ENCODE measurements at regions not wholly inside any gene's neighbourhood (a gene's known extent, or its start where the extent isn't known, plus 50 kb on each side); places are given as distances from the start of the nearest gene placed in this dataset.

GRCh38 chr18:56085551-56085950 is 497.6 kb upstream of the TCF4 start:
- Histone ChIP-seq H3K36me3 (no peaks in the 10 kb centered on the region), H3K4me1 (peaks cover 18 to 25% (median 22%) of the 10 kb centered on the region in 4 donors), H3K27me3 (no peaks in the 10 kb centered on the region), H3K9me3 (no peaks in the 10 kb centered on the region), H3K27ac (replicated peaks in 1 of 4) (no peak overlapping the region), H3K4me3 (no peak overlapping the region)
- TF ChIP-seq, protein P1, sequence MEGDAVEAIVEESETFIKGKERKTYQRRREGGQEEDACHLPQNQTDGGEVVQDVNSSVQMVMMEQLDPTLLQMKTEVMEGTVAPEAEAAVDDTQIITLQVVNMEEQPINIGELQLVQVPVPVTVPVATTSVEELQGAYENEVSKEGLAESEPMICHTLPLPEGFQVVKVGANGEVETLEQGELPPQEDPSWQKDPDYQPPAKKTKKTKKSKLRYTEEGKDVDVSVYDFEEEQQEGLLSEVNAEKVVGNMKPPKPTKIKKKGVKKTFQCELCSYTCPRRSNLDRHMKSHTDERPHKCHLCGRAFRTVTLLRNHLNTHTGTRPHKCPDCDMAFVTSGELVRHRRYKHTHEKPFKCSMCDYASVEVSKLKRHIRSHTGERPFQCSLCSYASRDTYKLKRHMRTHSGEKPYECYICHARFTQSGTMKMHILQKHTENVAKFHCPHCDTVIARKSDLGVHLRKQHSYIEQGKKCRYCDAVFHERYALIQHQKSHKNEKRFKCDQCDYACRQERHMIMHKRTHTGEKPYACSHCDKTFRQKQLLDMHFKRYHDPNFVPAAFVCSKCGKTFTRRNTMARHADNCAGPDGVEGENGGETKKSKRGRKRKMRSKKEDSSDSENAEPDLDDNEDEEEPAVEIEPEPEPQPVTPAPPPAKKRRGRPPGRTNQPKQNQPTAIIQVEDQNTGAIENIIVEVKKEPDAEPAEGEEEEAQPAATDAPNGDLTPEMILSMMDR (IDR thresholded peaks at IDR 0.05), result no peak
- TF ChIP-seq POLR2AphosphoS5 (IDR thresholded peaks at IDR 0.05), result peak in 1 of 2 donors; percentile 45
- intact Hi-C loops (cut with DNase I), result no loop called here
- WGBS, result 62% methylated on average over 5 of the region's 5 CpGs
- no peak for DNase-seq (ENCODE audit: extremely low spot score)

- no peak for DNase-seq (ENCODE audit: extremely low spot score)
- H3K9me3 ChIP-seq, result no peaks in the 10 kb centered on the region
- peak overlapping the region in 3 of 4 donors; percentile 13 to 27 (median 22) for H3K27ac ChIP-seq (replicated peaks in 1 of 4)
- 53% methylated on average over 8 of the region's 8 CpGs for WGBS
- no peak for TF ChIP-seq POLR2AphosphoS5 (IDR thresholded peaks at IDR 0.05)
- no peak for TF ChIP-seq POLR2A (IDR thresholded peaks at IDR 0.05; ENCODE audit: low read depth)
- TF ChIP-seq, protein P1 (IDR thresholded peaks at IDR 0.05), result no peak
- TF ChIP-seq EP300 (IDR thresholded peaks at IDR 0.05), result no peak
- intact Hi-C loops (cut with DNase I), result no loop called here
- peaks cover 18 to 25% (median 22%) of the 10 kb centered on the region in 4 donors for H3K4me1 ChIP-seq
- no peak overlapping the region for H3K4me3 ChIP-seq
- H3K27me3 ChIP-seq, result no peaks in the 10 kb centered on the region
- no peaks in the 10 kb centered on the region for H3K36me3 ChIP-seq
Measured at GRCh38 chr18:56083523-56084287, 495.7 kb upstream of the TCF4 start.

- 26% methylated on average over 7 of the region's 7 CpGs for WGBS
- Histone ChIP-seq H3K9me3 (no peaks in the 10 kb centered on the region), H3K27me3 (no peaks in the 10 kb centered on the region), H3K4me1 (peaks cover 18 to 25% (median 22%) of the 10 kb centered on the region in 4 donors), H3K36me3 (no peaks in the 10 kb centered on the region), H3K4me3 (no peak overlapping the region), H3K27ac (replicated peaks in 1 of 4) (peak overlapping the region in 3 of 4 donors; percentile 13 to 27 (median 22))
- no peak for DNase-seq (ENCODE audit: extremely low spot score)
- intact Hi-C loops (cut with DNase I), result no loop called here
- TF ChIP-seq, protein P1 (IDR thresholded peaks at IDR 0.05), result no peak
- TF ChIP-seq POLR2AphosphoS5 (IDR thresholded peaks at IDR 0.05) (peak; percentile 23 to 47), EP300 (IDR thresholded peaks at IDR 0.05) (no peak)
Measured at GRCh38 chr18:56083097-56083521, 495.1 kb upstream of the TCF4 start.

DNA sequence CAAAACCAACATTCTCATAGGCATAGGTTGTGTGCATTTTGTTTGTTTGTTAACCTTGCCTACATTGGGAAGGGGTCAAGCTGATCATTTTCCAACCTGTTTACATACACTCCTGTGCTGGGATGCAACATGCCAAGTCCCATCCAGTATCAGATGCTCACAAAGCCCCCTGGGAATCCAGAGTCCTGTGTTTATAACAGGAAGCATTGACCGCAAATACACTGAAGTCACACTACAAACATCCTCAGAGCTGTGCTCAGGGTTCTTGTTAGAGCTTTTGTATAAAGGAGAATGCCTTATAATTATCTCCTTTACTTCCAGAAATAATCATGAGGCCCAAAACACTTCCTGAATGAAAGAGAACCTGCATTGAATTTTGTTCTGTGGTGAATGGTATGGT is 488.7 kb upstream of the TCF4 start:
- 91% methylated on average over 1 of the region's 1 CpG for WGBS
- H3K4me1 ChIP-seq, result no peaks in the 10 kb centered on the region
- TF ChIP-seq POLR2A (IDR thresholded peaks at IDR 0.05; ENCODE audit: low read depth) (no peak), POLR2AphosphoS5 (IDR thresholded peaks at IDR 0.05) (no peak), EP300 (IDR thresholded peaks at IDR 0.05) (no peak)
- TF ChIP-seq, protein P1 (IDR thresholded peaks at IDR 0.05), result no peak
- H3K27ac ChIP-seq (replicated peaks in 1 of 4), result no peak overlapping the region
- H3K4me3 ChIP-seq, result no peak overlapping the region
- H3K27me3 ChIP-seq, result no peaks in the 10 kb centered on the region
- no peak for DNase-seq (ENCODE audit: extremely low spot score)
- H3K36me3 ChIP-seq, result no peaks in the 10 kb centered on the region
- intact Hi-C loops (cut with DNase I), result no loop called here
- no peaks in the 10 kb centered on the region for H3K9me3 ChIP-seq

- Histone ChIP-seq H3K9me3 (no peaks in the 10 kb centered on the region), H3K36me3 (no peaks in the 10 kb centered on the region), H3K4me3 (no peak overlapping the region), H3K4me1 (peaks cover 0 to 12% (median 4%) of the 10 kb centered on the region in 4 donors), H3K27me3 (no peaks in the 10 kb centered on the region), H3K27ac (replicated peaks in 1 of 4) (no peak overlapping the region)
- no peak for TF ChIP-seq POLR2A (IDR thresholded peaks at IDR 0.05; ENCODE audit: low read depth)
- TF ChIP-seq EP300 (IDR thresholded peaks at IDR 0.05), result no peak
- TF ChIP-seq POLR2AphosphoS5 (IDR thresholded peaks at IDR 0.05), result no peak
- TF ChIP-seq, protein P1 (IDR thresholded peaks at IDR 0.05), result no peak
- DNase-seq (ENCODE audit: extremely low spot score), result no peak
- WGBS, result 71% methylated on average over 5 of the region's 5 CpGs
- intact Hi-C loops (cut with DNase I), result no loop called here
Measured at GRCh38 chr18:56068701-56069100, 480.7 kb upstream of the TCF4 start.
